ENCODE measurements at regions not wholly inside any gene's neighbourhood (a gene's known extent, or its start where the extent isn't known, plus 50 kb on each side); places are given as distances from the start of the nearest gene placed in this dataset.
A peak's percentile ranks its signal among the peaks of the same experiment; 100 is the strongest.

DNA sequence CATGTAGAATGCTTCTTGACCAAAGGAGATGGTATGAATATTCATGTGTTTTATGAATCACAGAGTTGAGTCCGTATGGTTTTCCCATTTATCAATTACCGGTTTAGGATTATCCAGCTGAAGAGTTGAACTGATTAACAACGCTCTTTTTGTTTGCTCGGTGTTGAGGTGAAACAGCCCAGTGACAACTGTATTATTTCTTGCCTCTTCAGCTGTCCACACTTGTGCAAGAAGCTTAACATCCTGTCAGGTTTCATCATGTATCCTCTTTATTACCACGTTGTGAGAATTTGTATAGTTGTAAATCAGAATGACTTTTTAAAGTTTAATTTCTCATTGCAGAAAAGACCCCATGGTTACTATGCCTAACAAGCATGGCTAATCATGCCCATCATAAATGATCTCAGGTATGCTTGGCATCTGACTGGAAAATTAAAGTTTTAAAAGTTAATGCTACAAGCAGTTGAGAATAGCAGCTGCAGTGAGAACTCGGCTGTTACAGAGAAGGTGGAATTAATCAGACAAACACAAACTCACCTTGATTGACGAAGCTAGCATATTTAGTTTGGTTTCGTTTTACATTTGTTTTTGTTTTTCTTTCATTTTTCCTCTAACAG is 563.2 kb upstream of the ADGRL2 start:
- DNase-seq: no peak

- no peak for DNase-seq
Observed at GRCh38 chr1:81234237-81234636, 566.5 kb upstream of the ADGRL2 start.

- DNase-seq: no peak
Observed at GRCh38 chr1:81233591-81233990, 567.1 kb upstream of the ADGRL2 start.

- DNase-seq: no peak
Observed at GRCh38 chr1:81232420-81232819, 568.3 kb upstream of the ADGRL2 start.

GRCh38 chr1:81231729-81232038 is 569.0 kb upstream of the ADGRL2 start:
- DNase-seq: no peak

DNA sequence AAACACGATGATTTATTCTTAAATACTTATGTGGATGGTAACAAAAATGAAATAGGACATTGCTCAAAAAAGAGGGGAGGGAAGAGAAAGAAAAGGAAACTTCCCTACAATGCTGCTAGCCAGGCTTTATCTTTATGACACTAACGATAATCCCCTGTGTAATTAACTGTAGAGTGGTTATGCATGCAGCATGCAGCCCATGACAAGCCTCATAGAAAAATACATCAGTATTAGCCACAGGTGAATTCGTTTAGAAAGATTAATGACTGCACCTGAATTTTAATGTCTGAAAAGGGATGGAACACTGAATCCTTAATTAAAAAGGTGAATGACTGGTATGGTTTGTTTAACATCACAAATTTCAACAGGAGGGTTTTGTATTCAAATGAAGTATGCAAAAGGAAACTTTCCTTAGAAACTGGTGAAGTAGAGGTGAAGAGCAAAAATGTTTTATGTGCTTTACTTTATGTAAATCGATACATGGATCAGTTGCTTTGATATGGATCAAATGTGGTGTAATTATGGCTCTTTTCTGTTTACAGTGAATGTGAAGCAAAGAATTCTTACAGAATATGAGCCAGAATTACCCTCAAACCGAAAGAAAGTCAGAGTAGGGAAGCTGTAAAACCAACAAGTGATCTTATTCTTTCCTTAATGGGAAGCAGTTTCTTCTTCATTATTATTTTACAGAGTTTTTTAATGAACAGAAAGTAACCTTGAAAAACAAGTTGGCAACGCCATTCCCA is 569.6 kb upstream of the ADGRL2 start:
- DNase-seq: no peak

- no peak for DNase-seq
Observed at GRCh38 chr1:81228926-81229325, 571.8 kb upstream of the ADGRL2 start.

DNA sequence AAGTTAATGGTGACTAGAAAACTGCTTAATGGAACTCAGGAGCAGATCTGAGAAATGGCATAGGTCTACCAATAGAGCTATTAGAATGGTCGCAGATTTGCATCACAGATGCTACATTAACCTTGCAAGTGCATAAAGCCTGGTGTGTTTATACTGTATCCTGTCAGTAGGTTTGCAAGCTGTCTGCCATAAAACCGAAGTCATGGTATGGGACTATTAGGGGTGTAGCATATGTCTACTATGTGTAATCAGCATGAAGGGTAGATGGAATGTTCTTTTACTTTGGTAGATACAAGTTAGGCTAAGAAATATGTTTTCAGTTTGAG is 574.2 kb upstream of the ADGRL2 start:
- DNase-seq: no peak

DNA sequence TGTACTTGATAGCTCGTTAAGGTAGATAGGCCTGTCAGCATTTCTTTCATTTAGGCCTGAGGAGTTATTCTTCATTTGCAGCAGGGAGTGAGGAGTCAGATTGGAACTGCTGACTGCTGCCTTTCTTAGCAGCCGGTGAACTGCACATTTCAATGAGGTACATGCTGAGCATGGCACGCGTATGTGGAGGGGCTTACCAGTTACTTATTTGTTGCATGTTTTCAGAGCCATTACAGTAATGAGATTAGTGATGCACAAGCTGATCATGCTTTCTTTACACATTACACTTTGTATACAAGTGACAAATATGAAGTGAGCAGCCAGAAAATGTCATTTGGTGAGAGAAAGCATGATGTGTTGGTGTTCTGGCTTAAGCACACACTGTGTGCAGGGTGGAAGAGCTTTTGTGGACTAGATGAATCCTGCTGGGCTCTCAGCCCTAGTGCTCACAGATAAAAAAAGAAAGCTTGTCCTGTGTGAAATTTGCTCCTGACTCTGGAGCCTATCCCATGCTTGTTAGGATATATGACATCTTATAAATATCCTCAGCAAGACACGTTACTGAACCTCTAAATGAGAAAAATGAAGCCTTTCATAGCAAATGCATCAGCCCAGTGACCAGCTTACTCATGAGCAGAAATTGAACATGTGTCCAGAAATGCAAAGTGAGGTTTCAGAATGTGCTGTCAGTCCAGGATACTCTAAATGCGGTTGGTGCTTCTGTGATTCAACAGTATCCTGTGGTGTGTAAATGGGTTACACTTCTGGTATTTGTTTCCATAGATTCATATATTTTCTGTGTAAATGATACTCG is 574.7 kb upstream of the ADGRL2 start:
- no peak for DNase-seq

DNA sequence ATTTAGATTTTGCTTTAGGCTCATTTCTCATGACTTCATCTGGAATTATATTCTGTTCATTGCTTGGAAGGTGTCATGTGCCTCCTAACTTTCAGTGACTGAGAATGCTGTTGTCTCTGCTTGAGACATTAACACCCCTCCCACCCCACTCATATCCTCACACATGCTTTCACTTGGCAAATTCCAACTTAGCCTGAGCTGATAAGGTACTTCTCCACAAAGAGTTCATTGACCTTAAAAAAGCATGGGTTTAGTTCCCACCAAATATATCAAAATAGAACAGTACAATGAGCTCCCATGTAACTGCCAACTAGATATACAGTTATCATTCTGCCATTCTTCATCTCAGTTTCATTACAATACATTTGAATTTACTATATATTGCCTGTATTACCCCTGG is 576.5 kb upstream of the ADGRL2 start:
- DNase-seq: no peak

GRCh38 chr1:81221564-81221963 is 579.2 kb upstream of the ADGRL2 start:
- DNase-seq: no peak

- DNase-seq: no peak
Observed at GRCh38 chr1:81220614-81221071, 580.1 kb upstream of the ADGRL2 start.

DNA sequence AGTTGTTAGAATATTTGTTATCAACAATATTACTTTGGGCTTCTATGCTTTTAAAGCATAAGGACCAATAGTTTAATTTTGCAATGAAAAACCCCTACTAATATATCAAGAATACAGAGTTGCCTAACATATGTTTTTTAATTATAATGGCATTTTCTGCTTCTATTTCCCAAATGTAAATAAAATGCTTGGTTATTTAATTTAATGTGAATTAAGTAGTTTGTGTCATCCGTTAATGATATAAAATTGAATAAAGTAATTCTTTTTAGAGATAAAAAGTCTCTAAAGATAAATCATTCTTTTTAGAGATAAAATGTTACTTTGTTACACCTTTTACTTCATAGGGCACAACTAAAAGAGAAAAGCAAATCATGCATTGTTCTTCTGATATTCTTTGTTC is 583.7 kb upstream of the ADGRL2 start:
- DNase-seq: no peak

DNA sequence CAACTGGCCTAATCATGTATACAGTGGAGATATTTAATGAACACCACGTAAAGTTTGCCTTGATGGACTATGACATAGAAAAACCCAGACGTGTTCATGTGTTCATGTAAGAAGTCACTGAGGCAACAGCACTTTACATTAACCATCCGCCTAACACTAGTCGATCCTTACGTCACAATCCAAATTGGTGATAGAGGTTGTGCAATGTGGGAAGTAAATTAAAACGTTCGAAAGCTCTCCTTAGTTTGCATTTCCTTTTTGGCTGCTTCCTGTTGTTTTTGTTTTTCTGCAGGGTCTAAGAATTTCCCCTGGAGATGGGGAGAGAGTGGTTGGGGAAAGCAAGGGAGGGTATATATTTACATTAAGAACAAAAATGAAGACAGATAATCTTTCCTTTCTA is 587.5 kb upstream of the ADGRL2 start:
- DNase-seq: no peak

DNA sequence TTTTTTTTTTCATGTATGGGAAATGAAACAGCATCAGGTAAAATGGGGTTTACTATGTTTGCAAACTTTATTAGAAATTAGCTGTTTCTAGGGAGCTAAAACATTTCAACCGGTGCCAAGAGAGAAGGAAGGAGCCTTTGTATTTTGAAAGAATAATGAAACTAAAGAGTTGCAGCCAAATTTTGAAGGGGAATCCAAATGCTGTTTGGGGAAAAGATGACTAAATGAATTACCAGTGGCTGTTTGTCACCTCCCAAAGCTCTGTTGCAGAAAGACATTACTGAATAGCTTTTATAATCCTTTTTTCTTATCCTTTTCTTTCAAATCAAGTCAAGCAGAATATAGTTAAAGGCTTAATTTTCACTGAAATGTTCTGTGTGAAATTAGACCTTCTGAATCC is 591.3 kb upstream of the ADGRL2 start:
- no peak for DNase-seq

GRCh38 chr1:81208441-81208840 is 592.3 kb upstream of the ADGRL2 start:
- peak; percentile 1 to 64 for DNase-seq

- no peak for DNase-seq
Observed at GRCh38 chr1:81205956-81206355, 594.8 kb upstream of the ADGRL2 start.

- DNase-seq: no peak
Observed at GRCh38 chr1:81201779-81202178, 599.0 kb upstream of the ADGRL2 start.

GRCh38 chr1:81197591-81197990 is 603.1 kb upstream of the ADGRL2 start:
- DNase-seq: no peak

GRCh38 chr1:81192647-81193642 is 607.8 kb upstream of the ADGRL2 start:
- DNase-seq: no peak

DNA sequence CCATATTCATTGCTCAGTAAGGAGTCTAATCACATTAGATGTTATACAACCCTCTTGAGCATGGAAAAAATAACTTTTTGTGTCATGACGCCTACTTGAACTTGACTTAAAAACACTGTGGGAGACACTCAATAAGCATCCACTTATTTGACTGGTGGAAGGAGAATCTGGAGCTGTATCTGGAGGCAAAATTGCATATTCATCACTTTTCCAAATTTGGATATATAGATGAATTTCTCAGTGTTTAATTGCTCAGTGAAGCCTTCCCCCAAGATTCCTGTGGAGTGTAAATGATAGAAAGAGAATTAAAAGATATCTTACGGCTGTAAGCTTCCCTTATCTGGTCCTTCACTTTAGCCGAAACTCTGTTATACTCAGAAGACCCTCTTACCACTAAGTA is 610.7 kb upstream of the ADGRL2 start:
- no peak for DNase-seq

GRCh38 chr1:81187635-81188034 is 613.1 kb upstream of the ADGRL2 start:
- DNase-seq: no peak

DNA sequence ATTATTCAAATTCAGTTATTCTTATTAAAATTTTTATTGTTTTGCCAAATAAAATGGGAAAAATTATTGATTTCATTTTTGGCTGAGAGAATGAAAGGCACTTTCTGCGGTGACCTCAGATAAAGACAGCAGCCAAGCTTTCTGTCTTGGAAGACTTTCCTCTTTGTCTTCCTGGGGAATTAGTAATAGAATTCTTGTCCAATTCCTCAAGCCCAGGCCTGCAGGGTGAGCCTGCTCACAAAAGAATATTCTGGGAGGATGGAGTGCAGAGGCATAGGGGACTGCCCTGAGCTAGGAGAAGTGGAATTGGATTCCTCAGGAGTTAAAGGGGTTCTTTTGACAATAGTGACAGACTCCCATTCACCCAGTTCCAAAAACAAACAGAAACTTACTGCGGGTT is 614.5 kb upstream of the ADGRL2 start:
- DNase-seq: no peak

Data from CD4-positive, alpha-beta T cell treated with Interleukin-1 beta for 1 hour (primary cell).